NCI-H2081 treated with DMSO at 0.1 percent for 48 hours (cell line): ENCODE measurements at regions not wholly inside any gene's neighbourhood (a gene's known extent, or its start where the extent isn't known, plus 50 kb on each side); places are given as distances from the start of the nearest gene placed in this dataset.

ENCODE experiments used
- DNase-seq: peaks from one replicate; lab custom pipeline; 2025; lab: John Stamatoyannopoulos, UW

DNA sequence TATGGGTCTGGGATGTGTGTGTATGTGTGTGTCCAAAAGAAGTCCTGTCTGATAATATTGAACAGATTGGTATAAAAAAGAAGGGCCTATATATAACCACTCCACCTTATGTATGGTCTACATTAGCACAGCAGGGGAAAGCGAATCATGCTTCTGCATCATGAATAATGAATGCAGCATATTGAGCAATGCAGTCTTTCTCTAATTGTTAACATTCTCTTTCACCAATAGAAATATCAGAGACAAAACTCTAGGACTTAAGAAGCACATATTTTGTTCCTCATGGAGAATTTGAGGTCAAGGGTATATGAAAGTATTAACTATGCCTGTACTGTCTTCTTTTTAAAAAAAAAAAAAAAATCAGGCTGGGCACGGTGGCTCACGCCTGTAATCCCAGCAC is 264.3 kb upstream of the NOCT start:
- no peak for DNase-seq

DNA sequence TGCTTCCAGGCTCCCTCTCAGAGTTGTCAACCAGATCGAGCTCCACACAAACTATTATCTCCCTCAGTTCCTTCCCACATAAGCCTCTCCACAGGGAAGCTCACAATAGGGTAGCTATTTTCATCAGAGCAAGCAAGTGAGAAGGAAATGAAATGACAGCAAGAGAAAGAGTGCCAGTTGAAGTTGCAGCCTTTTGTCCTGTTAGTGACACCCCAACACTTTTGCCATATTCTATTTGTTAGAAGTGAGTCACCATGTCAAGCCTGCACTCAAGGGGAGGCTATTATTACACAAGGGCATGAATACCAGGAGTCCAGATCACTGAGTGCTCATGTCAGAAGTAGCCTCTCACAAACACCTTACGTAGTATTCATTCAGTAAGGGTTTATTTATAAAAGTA is 266.3 kb upstream of the NOCT start:
- DNase-seq: no peak

DNA sequence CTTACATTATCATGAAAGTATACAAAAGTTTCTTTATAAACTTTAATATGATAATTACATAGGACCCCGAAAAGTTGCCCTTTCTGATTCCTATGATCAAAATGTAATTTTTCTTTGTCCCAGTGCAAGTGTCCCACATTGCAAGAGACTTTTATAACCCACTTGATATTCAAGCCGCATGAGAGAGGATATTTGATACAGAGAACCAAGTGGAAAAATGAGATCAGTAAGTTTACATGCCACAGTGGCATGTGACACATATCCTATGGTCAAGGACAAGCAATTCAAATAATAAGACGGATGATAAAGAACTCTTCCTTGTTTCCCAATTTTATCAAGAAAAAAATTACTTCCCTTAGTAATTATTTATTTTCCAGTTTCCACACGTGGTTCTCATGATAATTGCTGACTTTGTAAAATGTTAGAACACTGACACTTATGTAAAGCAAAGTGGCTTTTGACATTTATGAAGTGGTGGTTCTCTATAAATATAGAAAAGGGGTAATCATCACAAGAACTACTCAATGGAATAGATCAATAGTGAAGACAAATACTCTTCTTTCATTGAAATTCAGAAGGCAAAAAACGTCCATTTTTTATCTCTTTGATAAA is 273.7 kb upstream of the NOCT start:
- no peak for DNase-seq

DNA sequence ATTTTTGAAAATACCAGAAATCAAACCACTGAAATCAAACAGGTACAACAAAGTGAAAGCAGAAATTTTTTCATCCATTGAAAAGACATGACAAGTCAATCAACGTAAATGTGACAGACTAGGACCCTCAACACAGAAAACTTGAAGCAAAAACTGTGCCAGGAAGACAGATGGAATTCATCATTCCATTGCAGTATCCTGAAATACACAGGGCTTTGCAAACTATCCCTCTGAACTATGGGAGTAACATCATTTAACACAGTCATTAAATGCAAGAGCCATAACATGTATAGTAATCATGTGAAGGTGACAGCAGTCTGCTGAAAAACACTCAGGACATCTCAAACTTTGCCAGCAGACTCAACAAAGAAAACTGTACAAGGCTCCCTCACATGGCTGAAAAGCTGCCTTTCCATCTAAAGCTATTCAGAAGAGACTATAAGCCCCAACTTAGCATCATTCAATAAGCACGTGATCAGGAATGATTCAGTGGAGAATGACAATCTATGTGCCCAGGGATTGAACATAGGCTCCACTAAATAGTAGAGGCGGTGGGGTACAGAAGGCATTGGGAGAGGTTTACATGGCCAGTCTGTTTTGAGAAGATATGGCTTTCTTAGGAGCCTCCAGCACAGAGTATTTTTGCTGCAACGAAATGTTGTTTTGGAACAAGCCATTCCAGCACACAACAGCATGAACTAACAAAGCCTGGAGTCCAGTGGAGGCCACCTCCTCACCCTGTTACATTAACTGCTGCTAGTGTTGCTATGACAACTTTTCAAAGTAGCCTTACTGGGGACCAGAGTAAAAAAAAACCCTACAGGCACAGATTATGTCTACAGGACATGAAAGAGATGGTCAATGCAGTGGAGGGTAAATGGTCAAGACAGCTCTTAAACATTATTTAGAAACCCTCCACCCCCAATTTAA is 274.5 kb upstream of the NOCT start:
- DNase-seq: no peak

DNA sequence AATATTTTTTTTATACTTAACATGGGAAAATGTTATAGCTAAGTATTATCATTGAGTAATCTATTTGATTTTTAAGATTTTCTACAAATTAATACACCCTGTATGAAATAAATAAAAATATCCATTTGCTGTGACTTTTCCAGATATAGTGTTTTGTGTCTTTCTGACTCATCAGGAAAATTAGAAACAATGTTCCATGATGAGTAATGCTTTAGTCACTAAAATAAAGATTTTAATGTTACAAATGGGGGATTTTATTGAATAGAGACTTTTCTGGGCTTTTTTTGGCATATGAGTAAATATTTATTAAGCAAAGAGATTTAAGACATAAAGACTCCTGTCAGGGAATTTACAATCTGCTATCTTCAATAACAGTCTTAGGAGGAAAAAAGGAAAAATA is 279.2 kb upstream of the NOCT start:
- DNase-seq: no peak

DNA sequence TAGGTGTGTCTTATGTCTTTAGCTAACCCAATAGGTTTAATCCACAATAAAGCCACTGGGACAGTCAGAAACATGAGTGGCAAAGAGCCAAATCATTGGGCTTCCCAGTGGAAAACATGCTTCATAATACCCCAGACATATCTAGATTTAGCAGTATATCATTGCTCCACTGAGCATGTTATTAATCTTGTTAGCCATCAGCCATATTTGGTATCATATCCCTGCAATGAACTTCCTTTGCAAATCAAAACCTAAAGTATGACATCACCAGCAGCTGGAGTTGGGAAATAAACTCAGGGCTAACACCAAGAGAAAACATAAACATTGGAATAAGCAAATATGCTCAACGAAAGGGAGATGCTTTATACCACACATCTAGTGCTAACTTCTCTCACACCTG is 280.8 kb upstream of the NOCT start:
- DNase-seq: no peak

DNA sequence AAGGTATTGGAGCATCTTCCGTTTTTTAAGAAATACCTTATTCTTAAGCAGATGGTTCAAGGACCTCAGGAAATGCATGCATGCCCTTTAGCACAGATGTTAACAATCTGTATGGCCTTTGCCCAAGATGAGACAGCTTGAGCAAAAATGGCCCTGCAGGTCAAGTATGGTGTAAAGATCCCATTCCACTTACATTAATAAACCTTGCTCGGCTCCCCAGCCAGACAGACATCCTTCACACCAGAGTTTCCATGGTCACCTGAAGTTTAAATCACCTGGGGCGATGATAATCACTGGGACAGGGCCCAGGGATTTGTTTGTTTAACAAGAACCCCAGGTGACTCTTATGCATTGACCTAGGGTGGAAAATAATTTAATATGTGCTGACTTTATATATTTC is 287.0 kb upstream of the NOCT start:
- DNase-seq: no peak

DNA sequence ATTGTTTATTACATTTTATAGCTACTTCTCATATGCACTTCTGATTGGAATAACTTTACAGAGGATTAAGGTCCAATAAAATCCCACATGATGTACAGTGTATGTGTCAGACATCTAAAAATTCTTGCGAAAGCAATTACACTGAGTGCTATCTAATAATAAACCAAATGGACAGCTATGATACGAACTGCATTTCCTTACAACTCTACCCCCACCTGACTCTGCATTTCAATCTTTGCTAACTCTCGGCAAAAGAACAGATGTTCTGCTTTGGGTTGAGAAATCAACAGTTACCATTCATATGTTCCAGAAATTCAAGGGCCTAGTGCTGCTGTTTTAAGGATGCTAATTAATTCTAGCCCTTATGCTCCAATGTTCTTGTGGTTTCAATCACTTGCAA is 287.9 kb upstream of the NOCT start:
- no peak for DNase-seq

DNA sequence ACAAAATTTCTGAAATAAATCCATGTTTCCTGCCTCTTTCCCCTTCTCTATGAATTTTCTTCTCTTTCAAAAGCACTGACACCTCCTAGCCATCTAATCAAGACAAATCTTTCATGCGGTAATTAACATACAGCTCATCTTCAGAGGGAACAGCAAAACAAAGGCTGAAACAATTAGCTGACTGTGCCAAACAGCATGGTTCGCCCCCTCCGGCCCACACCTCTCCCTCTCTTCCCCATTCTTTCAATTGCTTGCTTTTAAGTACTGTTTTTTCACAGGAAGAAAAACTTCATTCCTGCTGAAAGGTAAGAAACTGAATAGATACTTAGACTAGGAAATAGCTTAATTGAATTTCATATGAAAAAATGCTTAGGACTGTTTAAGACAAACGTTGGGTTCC is 291.1 kb upstream of the NOCT start:
- DNase-seq: no peak

DNA sequence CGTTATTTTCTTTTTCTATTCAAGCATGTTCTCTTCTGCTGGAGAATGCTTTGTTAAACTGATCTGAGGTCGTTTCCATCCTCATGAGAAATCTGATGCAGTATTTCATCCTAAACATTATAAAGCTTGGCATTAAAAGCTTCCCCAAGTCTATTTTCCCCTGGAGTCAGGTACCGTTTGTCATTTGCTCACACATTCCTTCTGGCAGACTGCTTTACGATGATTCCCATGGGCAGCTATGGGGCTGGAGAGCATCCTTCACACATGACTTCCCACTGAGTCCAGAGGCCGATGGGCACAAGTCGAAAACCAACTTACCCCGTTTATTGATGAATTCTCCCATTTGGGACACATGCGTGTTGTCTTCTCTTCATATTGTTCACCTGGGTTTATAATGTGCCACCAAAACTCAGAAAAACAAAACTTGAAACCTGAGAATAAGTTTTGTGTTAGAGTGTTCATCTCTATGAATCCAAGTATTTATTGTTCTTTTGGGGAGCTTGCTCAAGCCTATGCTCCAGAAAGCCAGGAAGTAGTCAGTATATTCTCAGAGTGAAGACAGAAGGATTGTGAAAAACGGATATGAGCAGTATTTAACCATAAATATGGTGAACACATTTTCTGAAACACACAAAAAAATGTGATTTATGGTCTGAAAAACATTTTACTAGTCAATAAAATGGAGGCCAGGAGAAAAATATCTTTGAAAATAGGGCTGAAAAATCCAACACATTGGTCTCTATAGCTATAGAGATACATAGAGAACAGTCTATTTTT is 298.8 kb upstream of the NOCT start:
- no peak for DNase-seq

DNA sequence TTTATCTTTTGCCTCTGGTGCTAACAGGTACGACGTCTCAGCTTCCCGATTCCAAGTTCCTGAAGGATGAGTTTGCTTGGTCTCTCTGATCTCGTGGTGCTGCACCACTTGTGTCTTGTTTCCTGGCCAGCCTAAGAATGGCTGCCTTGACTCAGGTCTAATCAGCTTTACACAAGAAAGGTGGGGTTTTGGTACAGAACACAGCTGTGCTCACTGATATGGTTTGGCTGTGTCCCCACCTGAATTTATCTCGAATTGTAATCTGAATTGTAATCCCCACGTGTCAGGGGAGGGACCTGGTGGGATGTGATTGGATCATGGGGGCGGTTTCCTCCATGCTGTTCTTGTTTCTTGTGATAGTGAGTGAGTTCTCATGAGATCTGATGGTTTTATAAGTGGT is 305.3 kb upstream of the NOCT start:
- no peak for DNase-seq

DNA sequence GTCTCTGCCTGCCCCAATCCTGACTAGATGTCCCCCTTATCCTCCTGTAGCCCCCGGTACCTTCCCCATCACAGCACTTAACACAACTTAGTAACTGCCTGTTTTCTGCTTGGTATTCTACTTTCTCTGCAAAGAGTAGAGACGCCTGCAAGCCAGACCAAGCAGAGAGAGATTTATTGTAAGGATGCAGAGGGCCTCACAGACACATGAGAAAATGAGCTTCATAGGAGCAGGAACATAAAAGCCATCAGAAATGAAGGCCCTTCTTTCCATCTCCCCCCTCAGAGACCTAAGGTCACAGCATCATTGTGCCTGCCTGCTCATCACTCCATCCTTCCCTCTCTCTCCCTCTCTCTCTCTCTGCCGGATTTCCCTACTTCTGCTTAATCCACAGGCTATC is 305.7 kb upstream of the NOCT start:
- DNase-seq: no peak

DNA sequence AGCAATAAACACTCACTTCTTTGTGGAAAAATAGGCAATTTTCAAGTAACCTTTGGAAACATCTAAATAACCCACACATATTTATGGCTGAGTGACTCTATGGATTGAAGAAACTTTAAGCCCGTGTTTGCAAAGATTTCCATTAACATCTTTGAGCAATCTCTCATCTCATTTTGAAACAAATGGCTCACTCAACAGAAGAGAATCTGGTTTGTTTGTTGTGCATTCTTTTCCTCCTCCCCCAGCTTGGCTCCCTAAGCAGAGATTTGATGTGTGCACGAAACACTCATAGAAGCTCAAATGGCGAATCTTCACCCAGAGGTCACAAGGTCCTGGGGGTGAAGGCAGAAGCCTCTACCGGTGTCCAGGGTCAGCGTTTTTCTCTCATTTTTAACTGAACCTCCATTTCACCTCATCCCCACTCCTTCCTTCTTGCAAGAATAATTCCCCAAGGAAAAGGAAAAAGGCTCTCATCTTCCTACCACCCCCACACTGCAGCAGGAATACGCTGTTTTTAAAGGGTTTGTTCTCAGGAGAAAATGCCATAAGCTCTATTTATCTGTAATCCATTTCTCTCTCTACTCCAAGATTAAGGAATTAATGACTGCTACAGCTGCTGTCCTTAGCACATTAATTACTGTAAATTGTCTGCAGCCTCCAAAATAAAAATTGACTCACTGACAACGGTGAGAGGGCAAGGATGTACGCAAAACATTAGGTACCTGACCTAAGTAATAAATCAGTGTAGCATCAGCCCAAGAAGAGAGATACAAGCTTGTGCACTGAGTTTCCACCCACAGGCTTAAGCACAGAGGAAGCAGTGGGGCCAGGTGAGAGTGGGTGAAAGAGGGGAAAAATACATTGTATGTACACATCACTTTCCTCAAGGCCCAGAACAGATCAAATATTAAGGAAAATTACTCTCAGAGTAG is 307.6 kb upstream of the NOCT start:
- DNase-seq: no peak

DNA sequence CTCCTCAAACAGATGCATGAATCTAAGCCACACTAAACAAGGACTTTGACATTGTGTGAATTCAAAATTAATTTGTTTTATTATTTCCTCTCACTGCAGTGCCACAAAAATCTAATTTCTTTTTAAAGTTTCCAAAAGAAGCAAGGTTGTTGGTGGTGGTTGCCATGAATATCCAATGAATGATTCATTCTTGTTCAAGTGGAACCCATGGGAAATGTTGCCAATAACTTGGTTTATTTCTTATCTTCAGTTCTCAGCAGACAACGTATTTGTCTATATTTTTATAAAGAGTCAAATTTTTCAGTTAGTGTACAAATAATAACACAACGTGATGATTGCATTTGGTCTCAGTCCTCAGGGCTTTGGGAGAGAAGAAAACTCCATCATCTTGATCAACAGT is 309.4 kb upstream of the NOCT start:
- no peak for DNase-seq

DNA sequence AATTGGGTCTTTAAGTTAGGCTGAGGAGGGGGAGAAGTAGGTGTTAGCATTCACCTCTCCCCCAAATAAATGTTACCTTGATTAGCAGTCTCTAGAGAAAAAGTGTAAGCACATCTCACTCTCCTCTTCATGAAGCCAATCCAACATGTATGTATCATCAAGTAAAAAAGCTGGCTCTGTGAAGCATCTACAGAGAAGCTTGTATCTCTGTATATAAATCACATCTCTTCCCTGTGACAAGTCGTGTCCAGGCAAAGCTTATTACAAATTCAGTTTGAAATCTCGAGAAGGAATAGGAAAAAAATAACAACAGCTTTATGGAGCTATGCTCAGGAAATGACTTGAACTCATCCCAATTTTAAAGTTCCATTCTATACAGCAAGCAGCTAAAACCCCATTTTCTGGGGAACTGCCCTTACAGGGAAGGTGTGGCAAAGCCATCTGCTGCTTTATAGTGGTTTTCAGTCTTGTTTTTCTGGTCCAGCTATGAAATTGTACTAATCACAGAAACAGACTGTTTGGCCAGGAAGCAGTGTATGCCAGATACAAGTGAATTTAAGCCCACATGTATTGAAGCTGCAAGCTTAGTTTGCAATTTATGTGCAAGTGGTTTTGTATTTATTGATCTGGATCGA is 313.3 kb upstream of the NOCT start:
- DNase-seq: no peak

DNA sequence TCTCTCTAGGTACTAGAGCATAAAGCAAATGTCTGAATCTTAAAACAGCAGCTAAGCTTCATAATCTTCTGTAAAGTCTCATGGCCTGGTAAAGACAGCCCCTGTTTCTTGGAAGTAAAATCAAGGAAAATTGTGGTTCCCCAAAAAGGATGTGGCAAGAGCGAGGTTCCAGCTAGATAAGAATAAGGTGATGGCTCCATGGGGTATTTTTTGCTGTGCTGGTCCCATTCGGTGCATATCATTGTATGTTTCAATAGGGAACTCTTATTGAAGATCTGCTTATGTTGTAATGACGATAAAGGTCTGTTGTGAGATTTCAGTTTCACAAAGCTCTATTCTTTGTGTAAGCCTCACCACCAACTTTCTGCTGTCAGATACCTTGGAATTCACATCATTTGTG is 316.9 kb upstream of the NOCT start:
- no peak for DNase-seq

DNA sequence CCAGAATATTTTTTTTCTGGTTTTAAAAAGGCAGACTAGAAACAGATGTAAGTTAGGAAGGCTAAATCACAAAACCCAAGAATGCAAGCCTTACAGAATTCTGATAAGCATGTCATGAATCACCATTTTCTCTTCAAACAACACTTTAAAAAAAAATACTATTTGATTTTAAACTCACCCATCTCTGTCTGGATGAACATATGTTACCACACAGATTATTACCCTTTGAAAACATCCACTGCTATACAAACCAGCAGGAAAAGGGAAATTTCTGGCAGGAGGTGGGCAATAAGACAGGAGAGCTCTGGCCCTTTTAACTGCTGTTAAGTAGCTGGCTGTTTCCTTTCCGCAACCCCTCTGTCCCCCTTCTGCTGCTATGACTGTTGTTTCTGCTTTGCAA is 317.7 kb upstream of the NOCT start:
- no peak for DNase-seq

DNA sequence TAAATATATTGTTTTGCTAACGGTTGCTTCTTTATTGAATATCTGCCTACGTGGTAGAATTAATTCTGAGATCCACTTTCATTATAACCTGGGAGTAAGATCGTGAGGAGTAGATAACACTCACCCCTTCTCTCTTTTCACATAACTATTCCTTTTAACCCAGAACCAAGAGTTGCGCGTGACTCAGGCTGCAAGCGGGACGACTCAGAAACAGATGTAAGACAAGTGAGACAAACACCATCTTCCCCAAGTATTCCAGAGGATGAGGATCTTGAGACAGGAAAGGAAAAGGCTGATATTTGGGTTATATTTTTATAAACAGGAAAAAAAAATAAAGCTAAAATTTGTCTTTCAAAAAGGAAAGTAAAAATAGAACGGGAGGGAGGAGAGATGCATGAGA is 318.8 kb upstream of the NOCT start:
- no peak for DNase-seq

DNA sequence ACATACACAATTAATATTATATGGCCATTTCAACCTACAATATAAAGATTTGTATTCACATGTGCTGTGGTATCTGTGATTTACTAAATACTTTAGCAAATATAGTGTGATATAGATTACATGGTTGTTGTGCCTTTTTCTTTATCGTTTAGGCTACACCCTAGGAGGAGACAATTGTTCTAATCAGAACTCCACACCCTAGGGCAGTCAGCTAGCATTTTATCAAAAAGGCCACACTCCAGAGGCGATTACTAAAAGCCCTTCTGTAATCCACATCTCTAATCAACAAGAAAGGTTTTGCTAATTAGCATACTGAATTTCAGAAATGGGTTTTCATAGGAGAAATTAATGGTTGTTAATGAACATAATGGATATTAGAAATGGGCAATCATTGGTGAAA is 319.5 kb upstream of the NOCT start:
- DNase-seq: no peak

DNA sequence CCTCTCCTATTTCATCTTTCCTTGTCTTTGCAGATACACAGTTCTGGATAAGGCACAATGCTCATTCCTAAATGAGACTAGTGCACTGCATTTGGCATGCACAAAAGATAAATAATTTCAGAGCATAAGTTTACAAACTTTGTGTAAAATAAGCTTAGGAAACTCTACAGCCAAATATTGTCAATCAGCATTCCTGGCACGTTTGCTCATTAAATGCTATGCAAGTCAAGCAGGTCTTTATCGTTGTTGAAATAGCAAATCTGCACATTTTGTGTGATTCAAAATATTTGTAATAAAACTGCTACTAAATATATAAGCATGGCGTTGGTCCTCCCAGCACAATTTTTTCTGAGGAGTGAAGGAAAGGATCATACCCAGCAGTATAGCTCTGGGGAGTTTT is 322.1 kb upstream of the NOCT start:
- DNase-seq: no peak

DNA sequence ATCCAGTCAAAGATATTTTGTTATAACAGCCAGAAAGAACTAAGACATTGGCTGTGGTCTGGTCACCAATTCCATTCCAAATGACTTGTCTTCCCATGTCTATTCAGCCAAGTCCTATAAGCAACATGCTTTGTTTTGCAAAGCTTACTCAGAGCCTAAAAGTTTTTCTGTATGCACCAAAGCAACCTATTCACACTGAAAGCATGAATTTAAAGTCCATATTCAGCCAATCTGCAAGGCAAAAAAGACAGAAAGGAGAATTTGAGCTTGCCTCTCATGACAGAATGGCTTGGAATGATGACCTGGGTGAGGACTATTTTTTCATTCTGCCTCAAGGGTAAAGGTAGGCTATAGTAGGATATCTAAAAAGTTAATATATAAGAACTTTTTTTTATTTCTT is 323.2 kb upstream of the NOCT start:
- DNase-seq: no peak
